ENCODE measurements at regions not wholly inside any gene's neighbourhood (a gene's known extent, or its start where the extent isn't known, plus 50 kb on each side); places are given as distances from the start of the nearest gene placed in this dataset.

DNA sequence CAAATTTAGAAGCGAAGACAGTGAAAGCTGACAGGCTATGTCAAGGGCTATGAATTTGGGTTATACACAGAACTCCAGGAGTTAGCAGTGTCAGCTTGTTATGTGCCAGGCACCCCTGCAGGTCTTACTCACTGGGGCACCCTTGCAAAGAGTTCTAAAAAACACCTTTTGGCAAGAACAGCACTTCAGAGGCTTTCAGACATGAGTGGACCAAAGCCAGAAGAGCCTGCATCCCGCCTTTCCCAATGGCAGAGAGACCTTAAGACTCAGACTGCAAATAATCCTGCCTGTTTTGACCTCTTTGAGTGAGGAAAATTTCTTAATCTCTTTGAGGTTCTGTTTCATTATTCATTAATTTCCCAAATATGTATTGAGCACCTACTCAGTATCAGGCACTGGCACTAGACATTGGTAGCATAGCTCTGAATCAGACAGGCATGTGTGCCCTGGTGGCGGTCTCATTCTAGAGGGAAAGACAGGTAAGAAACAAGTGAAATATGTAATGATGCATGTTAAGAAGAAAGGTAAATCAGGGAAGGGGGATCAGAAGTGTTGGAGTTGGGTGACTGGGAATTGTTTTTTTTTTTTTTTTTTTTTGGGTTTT, 280.0 kb downstream of the KBTBD8 start:
- TF ChIP-seq RAD21 (IDR thresholded peaks at IDR 0.05; ENCODE audit: low read depth) (no peak), TAF1 (IDR thresholded peaks at IDR 0.05; ENCODE audit: low read depth) (no peak), NFIC (IDR thresholded peaks at IDR 0.05) (no peak), ZBTB7A (IDR thresholded peaks at IDR 0.05; ENCODE audit: low read depth) (no peak), TEAD4 (IDR thresholded peaks at IDR 0.05) (no peak), FOXM1 (IDR thresholded peaks at IDR 0.05; ENCODE audit: borderline replicate concordance, low read depth) (no peak), EGR1 (IDR thresholded peaks at IDR 0.05) (no peak), YY1 (IDR thresholded peaks at IDR 0.05; ENCODE audit: low read depth) (no peak), EP300 (IDR thresholded peaks at IDR 0.05; ENCODE audit: borderline replicate concordance) (no peak), TCF12 (IDR thresholded peaks at IDR 0.05; ENCODE audit: low read depth) (no peak), CREB1 (IDR thresholded peaks at IDR 0.05; ENCODE audit: low read depth) (no peak), CEBPB (IDR thresholded peaks at IDR 0.05) (no peak)
- TF ChIP-seq, protein P1, sequence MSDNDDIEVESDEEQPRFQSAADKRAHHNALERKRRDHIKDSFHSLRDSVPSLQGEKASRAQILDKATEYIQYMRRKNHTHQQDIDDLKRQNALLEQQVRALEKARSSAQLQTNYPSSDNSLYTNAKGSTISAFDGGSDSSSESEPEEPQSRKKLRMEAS (IDR thresholded peaks at IDR 0.05), result no peak
- TF ChIP-seq, protein P2, sequence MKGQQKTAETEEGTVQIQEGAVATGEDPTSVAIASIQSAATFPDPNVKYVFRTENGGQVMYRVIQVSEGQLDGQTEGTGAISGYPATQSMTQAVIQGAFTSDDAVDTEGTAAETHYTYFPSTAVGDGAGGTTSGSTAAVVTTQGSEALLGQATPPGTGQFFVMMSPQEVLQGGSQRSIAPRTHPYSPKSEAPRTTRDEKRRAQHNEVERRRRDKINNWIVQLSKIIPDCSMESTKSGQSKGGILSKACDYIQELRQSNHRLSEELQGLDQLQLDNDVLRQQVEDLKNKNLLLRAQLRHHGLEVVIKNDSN (IDR thresholded peaks at IDR 0.05), result no peak
- TF ChIP-seq, protein P3, sequence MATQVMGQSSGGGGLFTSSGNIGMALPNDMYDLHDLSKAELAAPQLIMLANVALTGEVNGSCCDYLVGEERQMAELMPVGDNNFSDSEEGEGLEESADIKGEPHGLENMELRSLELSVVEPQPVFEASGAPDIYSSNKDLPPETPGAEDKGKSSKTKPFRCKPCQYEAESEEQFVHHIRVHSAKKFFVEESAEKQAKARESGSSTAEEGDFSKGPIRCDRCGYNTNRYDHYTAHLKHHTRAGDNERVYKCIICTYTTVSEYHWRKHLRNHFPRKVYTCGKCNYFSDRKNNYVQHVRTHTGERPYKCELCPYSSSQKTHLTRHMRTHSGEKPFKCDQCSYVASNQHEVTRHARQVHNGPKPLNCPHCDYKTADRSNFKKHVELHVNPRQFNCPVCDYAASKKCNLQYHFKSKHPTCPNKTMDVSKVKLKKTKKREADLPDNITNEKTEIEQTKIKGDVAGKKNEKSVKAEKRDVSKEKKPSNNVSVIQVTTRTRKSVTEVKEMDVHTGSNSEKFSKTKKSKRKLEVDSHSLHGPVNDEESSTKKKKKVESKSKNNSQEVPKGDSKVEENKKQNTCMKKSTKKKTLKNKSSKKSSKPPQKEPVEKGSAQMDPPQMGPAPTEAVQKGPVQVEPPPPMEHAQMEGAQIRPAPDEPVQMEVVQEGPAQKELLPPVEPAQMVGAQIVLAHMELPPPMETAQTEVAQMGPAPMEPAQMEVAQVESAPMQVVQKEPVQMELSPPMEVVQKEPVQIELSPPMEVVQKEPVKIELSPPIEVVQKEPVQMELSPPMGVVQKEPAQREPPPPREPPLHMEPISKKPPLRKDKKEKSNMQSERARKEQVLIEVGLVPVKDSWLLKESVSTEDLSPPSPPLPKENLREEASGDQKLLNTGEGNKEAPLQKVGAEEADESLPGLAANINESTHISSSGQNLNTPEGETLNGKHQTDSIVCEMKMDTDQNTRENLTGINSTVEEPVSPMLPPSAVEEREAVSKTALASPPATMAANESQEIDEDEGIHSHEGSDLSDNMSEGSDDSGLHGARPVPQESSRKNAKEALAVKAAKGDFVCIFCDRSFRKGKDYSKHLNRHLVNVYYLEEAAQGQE (IDR thresholded peaks at IDR 0.05; ENCODE audit: low read depth), result no peak

DNA sequence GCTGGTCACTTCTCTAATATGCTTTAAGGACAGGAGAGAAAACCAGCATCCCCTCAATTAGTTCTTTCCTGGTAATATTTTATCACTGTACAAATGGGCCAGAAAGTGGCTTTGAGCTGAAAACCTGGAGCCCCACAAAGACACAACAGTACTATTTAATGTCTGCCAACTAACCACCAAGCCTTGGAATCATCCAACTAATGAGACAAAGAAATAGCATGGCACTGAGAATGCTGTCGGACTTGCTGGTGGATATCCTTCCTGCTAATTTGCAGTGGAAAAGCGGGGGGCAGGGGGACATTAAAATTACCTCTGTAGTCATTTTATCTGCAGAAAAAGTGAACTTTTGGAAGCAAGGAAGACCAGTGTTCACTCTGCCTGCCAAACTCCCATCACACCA, 288.5 kb downstream of the KBTBD8 start:
- no peak for TF ChIP-seq CEBPB (IDR thresholded peaks at IDR 0.05)
- TF ChIP-seq TAF1 (IDR thresholded peaks at IDR 0.05; ENCODE audit: low read depth), result no peak
- no peak for TF ChIP-seq NFIC (IDR thresholded peaks at IDR 0.05)
- TF ChIP-seq, protein P1 (IDR thresholded peaks at IDR 0.05), result no peak
- TF ChIP-seq, protein P2 (IDR thresholded peaks at IDR 0.05), result no peak
- no peak for TF ChIP-seq EGR1 (IDR thresholded peaks at IDR 0.05)
- TF ChIP-seq ZBTB7A (IDR thresholded peaks at IDR 0.05; ENCODE audit: low read depth), result no peak
- TF ChIP-seq CREB1 (IDR thresholded peaks at IDR 0.05; ENCODE audit: low read depth), result no peak
- no peak for TF ChIP-seq YY1 (IDR thresholded peaks at IDR 0.05; ENCODE audit: low read depth)
- no peak for TF ChIP-seq FOXM1 (IDR thresholded peaks at IDR 0.05; ENCODE audit: borderline replicate concordance, low read depth)
- no peak for TF ChIP-seq EP300 (IDR thresholded peaks at IDR 0.05; ENCODE audit: borderline replicate concordance)
- no peak for TF ChIP-seq TCF12 (IDR thresholded peaks at IDR 0.05; ENCODE audit: low read depth)
- TF ChIP-seq TEAD4 (IDR thresholded peaks at IDR 0.05), result no peak

DNA sequence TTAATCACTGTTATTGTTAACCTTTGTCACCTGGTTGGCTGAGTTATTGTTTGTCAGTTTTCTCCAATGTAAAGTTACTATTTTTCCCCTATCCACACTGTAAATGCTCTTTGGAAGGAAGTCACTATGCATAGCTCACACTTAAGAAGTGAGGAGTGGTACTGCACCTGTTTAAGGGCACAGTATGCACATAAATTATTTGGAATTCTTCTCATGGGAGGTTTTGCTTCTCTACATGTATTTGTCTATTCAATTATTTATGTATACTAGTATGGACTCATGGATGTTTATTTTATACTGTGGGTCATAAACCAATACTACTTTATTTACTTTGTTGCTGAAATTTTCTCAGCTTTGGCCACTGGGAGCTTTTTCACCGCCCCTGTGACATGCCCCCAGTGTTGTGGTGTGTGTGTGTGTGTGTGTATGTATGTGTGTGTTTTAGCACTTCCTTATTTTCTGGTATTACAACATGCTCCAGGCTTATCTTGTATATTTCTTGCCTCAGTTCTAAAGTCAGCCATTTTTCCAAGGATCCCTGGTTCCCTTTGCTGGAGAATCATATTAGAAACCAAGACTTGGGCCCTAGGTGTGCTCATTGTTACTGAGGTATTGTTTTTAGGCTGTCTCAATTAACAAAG, 290.5 kb downstream of the KBTBD8 start:
- TF ChIP-seq CEBPB (IDR thresholded peaks at IDR 0.05) (no peak), YY1 (IDR thresholded peaks at IDR 0.05; ENCODE audit: low read depth) (no peak), EGR1 (IDR thresholded peaks at IDR 0.05) (no peak), RAD21 (IDR thresholded peaks at IDR 0.05; ENCODE audit: low read depth) (no peak), TAF1 (IDR thresholded peaks at IDR 0.05; ENCODE audit: low read depth) (no peak), ZBTB7A (IDR thresholded peaks at IDR 0.05; ENCODE audit: low read depth) (no peak), NFIC (IDR thresholded peaks at IDR 0.05) (no peak), CREB1 (IDR thresholded peaks at IDR 0.05; ENCODE audit: low read depth) (no peak)
- TF ChIP-seq, protein P3 (IDR thresholded peaks at IDR 0.05; ENCODE audit: low read depth), result no peak
- TF ChIP-seq, protein P2 (IDR thresholded peaks at IDR 0.05), result no peak

DNA sequence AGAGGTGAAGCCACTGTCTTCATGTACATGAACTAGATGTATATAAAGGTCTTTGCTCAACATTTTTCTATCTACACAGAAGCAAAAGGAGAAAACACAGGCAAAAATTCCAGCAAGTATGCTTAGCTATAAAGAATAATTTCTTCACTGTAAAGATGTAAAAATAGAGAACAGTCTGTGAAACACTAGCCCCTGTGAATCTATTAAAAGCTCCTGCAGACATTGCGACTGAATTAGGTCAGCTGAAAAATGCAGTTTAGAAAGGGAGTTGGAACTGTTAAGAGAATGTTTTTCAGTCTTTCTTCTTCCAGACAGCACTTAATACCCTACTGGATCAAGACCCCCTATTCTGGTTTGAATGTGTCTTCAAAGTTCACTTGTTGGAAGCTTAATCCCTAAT, 291.5 kb downstream of the KBTBD8 start:
- TF ChIP-seq TEAD4 (IDR thresholded peaks at IDR 0.05) (no peak), CREB1 (IDR thresholded peaks at IDR 0.05; ENCODE audit: low read depth) (no peak), YY1 (IDR thresholded peaks at IDR 0.05; ENCODE audit: low read depth) (no peak), ZBTB7A (IDR thresholded peaks at IDR 0.05; ENCODE audit: low read depth) (no peak), EGR1 (IDR thresholded peaks at IDR 0.05) (no peak), NFIC (IDR thresholded peaks at IDR 0.05) (no peak), RAD21 (IDR thresholded peaks at IDR 0.05; ENCODE audit: low read depth) (no peak), FOXM1 (IDR thresholded peaks at IDR 0.05; ENCODE audit: borderline replicate concordance, low read depth) (no peak), TCF12 (IDR thresholded peaks at IDR 0.05; ENCODE audit: low read depth) (no peak), TAF1 (IDR thresholded peaks at IDR 0.05; ENCODE audit: low read depth) (no peak), CEBPB (IDR thresholded peaks at IDR 0.05) (no peak), EP300 (IDR thresholded peaks at IDR 0.05; ENCODE audit: borderline replicate concordance) (no peak)
- TF ChIP-seq, protein P3 (IDR thresholded peaks at IDR 0.05; ENCODE audit: low read depth), result no peak
- TF ChIP-seq, protein P2 (IDR thresholded peaks at IDR 0.05), result no peak
- TF ChIP-seq, protein P1 (IDR thresholded peaks at IDR 0.05), result no peak

Measured in Ishikawa (cell line).